ENCODE measurements at regions not wholly inside any gene's neighbourhood (a gene's known extent, or its start where the extent isn't known, plus 50 kb on each side); places are given as distances from the start of the nearest gene placed in this dataset.

GRCh38 chr15:62503451-62503850 lies 338.4 kb upstream of the C2CD4B start:
- TF ChIP-seq CTCF (IDR thresholded peaks at IDR 0.05; ENCODE audit: insufficient read depth, low read depth, low read length) (no peak), EZH2 (IDR thresholded peaks at IDR 0.05; ENCODE audit: insufficient read depth, low read length) (no peak)
